Psoas muscle (tissue), 7 donors: ENCODE measurements at regions not wholly inside any gene's neighbourhood (a gene's known extent, or its start where the extent isn't known, plus 50 kb on each side); places are given as distances from the start of the nearest gene placed in this dataset.
"Not testable (repeated sequence)": the region's sequence is repeated elsewhere in the genome, so short reads cannot be mapped to it uniquely, and the experiment has no call there.

ENCODE experiments used
- ATAC-seq, 4 donors: fragments of 200-7000 bp; cut with Tn5 transposase; one replicate each; pipeline ENCODE4 v1.9.1; 2020; ENCODE audit warnings: moderate library complexity in 3 of 4, mild to moderate bottlenecking in 2 of 4
- DNase-seq, 2 donors: peaks; one replicate each; pipeline ENCODE4 v3.0.0-alpha.2; 2020
- H3K27ac ChIP-seq: fragments of 200-600 bp; one replicate; pipeline ENCODE4 v1.8.0; 2022
- H3K27me3 ChIP-seq, 3 donors: fragments of 200-600 bp in 1 of 3; one replicate each; pipeline versions ENCODE4 v1.6.1 to v1.8.0; 2013 to 2022; ENCODE audit warnings: low read length in 2 of 3, mild to moderate bottlenecking in 2 of 3, moderate library complexity in 1 of 3; ENCODE audit not compliant: insufficient read depth in 3 of 3
- H3K36me3 ChIP-seq, 2 donors: fragments of 200-600 bp in 1 of 2; one replicate each; pipeline versions ENCODE4 v1.6.1 to v1.8.0; 2013 to 2022; ENCODE audit warnings: low read depth in 1 of 2, mild to moderate bottlenecking in 1 of 2, moderate library complexity in 1 of 2; ENCODE audit not compliant: insufficient read depth in 1 of 2
- H3K4me1 ChIP-seq: fragments of 200-600 bp; one replicate; pipeline ENCODE4 v1.8.0; 2022
- H3K4me3 ChIP-seq: fragments of 200-600 bp; one replicate; pipeline ENCODE4 v1.8.0; 2022; ENCODE audit warnings: mild to moderate bottlenecking
- H3K9me3 ChIP-seq: fragments of 200-600 bp; one replicate; pipeline ENCODE4 v1.8.0; 2022
- CTCF ChIP-seq: fragments of 200-600 bp; IDR thresholded peaks from one replicate; pipeline ENCODE4 v1.8.0; 2022; ENCODE audit warnings: antibody characterized with exemption
- WGBS, 3 donors: extraction: QIAGEN DNeasy Blood & Tissue Kit; methylation state at CpG; one replicate each; pipeline versions ENCODE4 v1.1.6 to v1.1.7; 2013; 5-methylcytosine and 5-hydroxymethylcytosine counted together
- intact Hi-C, 2 donors: fragments of 100-400 bp; cut with DNase I; formaldehyde crosslinking; loops; one replicate each; pipeline versions ENCODE4 v1.11.0 to v1.14.2; 2022
- donor health status: healthy with polysubstance abuse.
- donor health status: DM: no; HTN: no; CAD: no; lungs with moderate emphysema.
- donor health status: Bipolar disorder and iron deficiency.
- donor health status: healthy.
- donor health status: DM: yes; HTN: yes; CAD: no.
- donor health status: DM: no; HTN: no; CAD: no.
- donor health status: DM: yes; HTN: yes; CAD: no.

- Histone ChIP-seq H3K9me3 (no peaks in the 10 kb centered on the region), H3K27ac (no peak overlapping the region), H3K36me3 (no peaks in the 10 kb centered on the region), H3K4me1 (no peaks in the 10 kb centered on the region), H3K27me3 (no peaks in the 10 kb centered on the region), H3K4me3 (no peak overlapping the region)
- intact Hi-C loops, result no loop called here
- no peak for ATAC-seq
- WGBS, 3 donors, result 64 to 68% (median 64%) methylated on average over 1 of the region's 1 CpG
- no peak for DNase-seq
- no peak for TF ChIP-seq CTCF
Observed at GRCh38 chr5:30446456-30446855, 747.0 kb upstream of the CDH6 start.

- no peak for TF ChIP-seq CTCF
- 64 to 90% (median 86%) methylated on average over 1 of the region's 1 CpG for WGBS, 3 donors
- Histone ChIP-seq H3K27ac (no peak overlapping the region), H3K4me1 (no peaks in the 10 kb centered on the region), H3K36me3 (no peaks in the 10 kb centered on the region), H3K9me3 (no peaks in the 10 kb centered on the region), H3K27me3 (no peaks in the 10 kb centered on the region), H3K4me3 (no peak overlapping the region)
- DNase-seq (no peak), ATAC-seq (no peak)
- intact Hi-C loops, result no loop called here
Observed at GRCh38 chr5:30438785-30439184, 754.7 kb upstream of the CDH6 start.

GRCh38 chr5:30436691-30437090 is 756.8 kb upstream of the CDH6 start:
- Histone ChIP-seq H3K4me3 (no peak overlapping the region), H3K36me3 (no peaks in the 10 kb centered on the region), H3K27me3 (no peaks in the 10 kb centered on the region), H3K27ac (no peak overlapping the region), H3K9me3 (no peaks in the 10 kb centered on the region), H3K4me1 (no peaks in the 10 kb centered on the region)
- 60 to 71% (median 65%) methylated on average over 3 of the region's 3 CpGs for WGBS, 3 donors
- intact Hi-C loops, result no loop called here
- TF ChIP-seq CTCF, result no peak
- DNase-seq (no peak), ATAC-seq (no peak)

GRCh38 chr5:30428866-30429407 is 764.5 kb upstream of the CDH6 start:
- H3K9me3 ChIP-seq, intact Hi-C loops, DNase-seq, H3K27ac ChIP-seq, ATAC-seq, H3K36me3 ChIP-seq, H3K4me3 ChIP-seq, H3K27me3 ChIP-seq, H3K4me1 ChIP-seq: not testable (repeated sequence)
- WGBS, 3 donors, result 78 to 88% (median 82%) methylated on average over 16 to 20 of the region's 20 CpGs

GRCh38 chr5:30414078-30414477 is 779.4 kb upstream of the CDH6 start:
- Histone ChIP-seq H3K27ac (no peak overlapping the region), H3K4me3 (no peak overlapping the region), H3K36me3 (no peaks in the 10 kb centered on the region), H3K9me3 (no peaks in the 10 kb centered on the region), H3K27me3 (no peaks in the 10 kb centered on the region), H3K4me1 (no peaks in the 10 kb centered on the region)
- no peak for TF ChIP-seq CTCF
- ATAC-seq, result no peak
- no peak for DNase-seq
- 68 to 74% (median 70%) methylated on average over 2 of the region's 2 CpGs for WGBS, 3 donors
- intact Hi-C loops, result no loop called here
